NCI-H526 (cell line): ENCODE measurements at regions not wholly inside any gene's neighbourhood (a gene's known extent, or its start where the extent isn't known, plus 50 kb on each side); places are given as distances from the start of the nearest gene placed in this dataset.
"Not testable (repeated sequence)": the region's sequence is repeated elsewhere in the genome, so short reads cannot be mapped to it uniquely, and the experiment has no call there.

Experiments
- DNase-seq, 2 experiments: peaks; one replicate each; lab custom pipeline; 2025; lab: John Stamatoyannopoulos, UW

- DNase-seq, result not testable (repeated sequence)
These were observed 109.7 kb upstream of the ZNG1E start for GRCh38 chr9:65566018-65566417.

- DNase-seq, result not testable (repeated sequence)
These were observed 156.7 kb upstream of the ZNG1E start for GRCh38 chr9:65519018-65519417.

- DNase-seq, result not testable (repeated sequence)
These were observed 161.3 kb upstream of the ZNG1E start for GRCh38 chr9:65514465-65514864.

GRCh38 chr9:65507897-65508296, 167.8 kb upstream of the ZNG1E start:
- not testable (repeated sequence) for DNase-seq

GRCh38 chr9:65504686-65505085, 171.0 kb upstream of the ZNG1E start:
- not testable (repeated sequence) for DNase-seq

GRCh38 chr9:65503696-65504095, 172.0 kb upstream of the ZNG1E start:
- DNase-seq, result not testable (repeated sequence)

GRCh38 chr9:65482890-65483289, 192.8 kb upstream of the ZNG1E start:
- not testable (repeated sequence) for DNase-seq

GRCh38 chr9:65481291-65481690, 194.4 kb upstream of the ZNG1E start:
- not testable (repeated sequence) for DNase-seq

GRCh38 chr9:65474891-65475290, 189.9 kb upstream of the FOXD4L5 start:
- DNase-seq, result not testable (repeated sequence)

- DNase-seq, result not testable (repeated sequence)
These were observed 188.2 kb upstream of the FOXD4L5 start for GRCh38 chr9:65473059-65473822.

- DNase-seq, result not testable (repeated sequence)
These were observed 186.1 kb upstream of the FOXD4L5 start for GRCh38 chr9:65471106-65471505.

GRCh38 chr9:65466911-65467734, 182.1 kb upstream of the FOXD4L5 start:
- not testable (repeated sequence) for DNase-seq

- DNase-seq, result not testable (repeated sequence)
These were observed 180.4 kb upstream of the FOXD4L5 start for GRCh38 chr9:65465246-65465895.

- DNase-seq, result not testable (repeated sequence)
These were observed 177.5 kb upstream of the FOXD4L5 start for GRCh38 chr9:65462476-65462875.

- no peak for DNase-seq
These were observed 174.8 kb upstream of the FOXD4L5 start for GRCh38 chr9:65459756-65460320.

GRCh38 chr9:65458992-65459391, 174.0 kb upstream of the FOXD4L5 start:
- no peak for DNase-seq

- no peak for DNase-seq
These were observed 173.5 kb upstream of the FOXD4L5 start for GRCh38 chr9:65458465-65458864.

- DNase-seq, result not testable (repeated sequence)
These were observed 172.0 kb upstream of the FOXD4L5 start for GRCh38 chr9:65456991-65457390.

- not testable (repeated sequence) for DNase-seq
These were observed 171.0 kb upstream of the FOXD4L5 start for GRCh38 chr9:65455751-65456647.

- DNase-seq, result not testable (repeated sequence)
These were observed 170.1 kb upstream of the FOXD4L5 start for GRCh38 chr9:65455136-65455535.

- not testable (repeated sequence) for DNase-seq
These were observed 169.7 kb upstream of the FOXD4L5 start for GRCh38 chr9:65454666-65455065.
